ENCODE measurements at regions not wholly inside any gene's neighbourhood (a gene's known extent, or its start where the extent isn't known, plus 50 kb on each side); places are given as distances from the start of the nearest gene placed in this dataset.

DNA sequence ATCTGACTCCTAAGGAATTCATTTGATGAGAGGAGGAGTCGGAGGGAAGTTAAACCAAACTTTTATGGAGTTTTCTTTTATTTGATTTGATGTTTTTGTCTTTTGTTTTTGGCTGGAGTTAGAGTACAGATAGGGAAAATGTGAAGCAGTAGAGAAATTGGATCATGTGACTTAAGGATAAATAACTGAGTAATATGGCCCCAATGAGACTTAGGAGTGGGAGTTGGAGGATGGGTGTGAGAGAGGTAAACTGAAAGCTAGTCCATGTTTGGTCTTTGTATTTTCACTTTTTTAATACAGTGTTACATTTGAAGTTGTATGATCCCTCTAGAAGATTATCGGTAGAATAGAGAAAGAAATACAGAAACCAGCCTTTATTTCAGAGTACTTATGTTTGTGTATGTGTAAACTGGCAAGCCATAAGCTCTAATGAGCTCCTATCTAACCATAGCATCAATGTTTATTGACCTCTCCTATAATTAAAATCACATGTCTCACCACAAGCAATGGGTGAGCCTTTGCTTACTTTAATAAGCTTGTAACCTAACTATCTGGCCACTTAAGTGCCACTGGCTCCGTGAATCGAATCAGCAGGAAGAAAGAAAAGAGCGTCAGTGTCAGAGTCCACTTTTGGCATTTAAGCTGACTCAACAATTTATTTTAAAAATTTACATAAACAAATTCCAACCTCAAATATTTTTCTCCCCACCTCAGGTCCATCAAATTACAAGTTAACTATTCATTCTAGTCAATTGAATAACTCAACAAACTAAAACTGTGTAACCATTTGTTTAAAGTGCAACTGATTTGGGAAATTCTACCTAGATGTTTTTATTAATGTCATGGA, 113.8 kb downstream of the EPDR1 start:
- DNase-seq = no peak
- H3K27me3 ChIP-seq (ENCODE audit: control insufficient read depth, insufficient read depth, low read length) = no peaks in the 10 kb centered on the region
- 100% methylated on average over 1 of the region's 5 CpGs for WGBS (ENCODE audit: insufficient coverage, low lambda C conversion rate)
- H3K4me3 ChIP-seq (ENCODE audit: low read length) = no peak overlapping the region
- no peaks in the 10 kb centered on the region for H3K4me1 ChIP-seq (ENCODE audit: control insufficient read depth, insufficient read depth, low read length)
- no peaks in the 10 kb centered on the region for H3K36me3 ChIP-seq (ENCODE audit: control insufficient read depth, insufficient read depth, low read length)
- H3K27ac ChIP-seq (ENCODE audit: low read length) = no peak overlapping the region
- H3K9me3 ChIP-seq (ENCODE audit: control insufficient read depth, low read depth, low read length) = no peaks in the 10 kb centered on the region

GRCh38 chr7:38040831-38041230, 120.4 kb downstream of the EPDR1 start:
- Histone ChIP-seq H3K36me3 (ENCODE audit: control insufficient read depth, insufficient read depth, low read length) (no peaks in the 10 kb centered on the region), H3K27me3 (ENCODE audit: control insufficient read depth, insufficient read depth, low read length) (no peaks in the 10 kb centered on the region), H3K4me1 (ENCODE audit: control insufficient read depth, insufficient read depth, low read length) (no peaks in the 10 kb centered on the region), H3K27ac (ENCODE audit: low read length) (no peak overlapping the region), H3K4me3 (ENCODE audit: low read length) (no peak overlapping the region), H3K9me3 (ENCODE audit: control insufficient read depth, low read depth, low read length) (no peaks in the 10 kb centered on the region)
- 79% methylated on average over 2 of the region's 4 CpGs for WGBS (ENCODE audit: insufficient coverage, low lambda C conversion rate)
- DNase-seq = no peak

DNA sequence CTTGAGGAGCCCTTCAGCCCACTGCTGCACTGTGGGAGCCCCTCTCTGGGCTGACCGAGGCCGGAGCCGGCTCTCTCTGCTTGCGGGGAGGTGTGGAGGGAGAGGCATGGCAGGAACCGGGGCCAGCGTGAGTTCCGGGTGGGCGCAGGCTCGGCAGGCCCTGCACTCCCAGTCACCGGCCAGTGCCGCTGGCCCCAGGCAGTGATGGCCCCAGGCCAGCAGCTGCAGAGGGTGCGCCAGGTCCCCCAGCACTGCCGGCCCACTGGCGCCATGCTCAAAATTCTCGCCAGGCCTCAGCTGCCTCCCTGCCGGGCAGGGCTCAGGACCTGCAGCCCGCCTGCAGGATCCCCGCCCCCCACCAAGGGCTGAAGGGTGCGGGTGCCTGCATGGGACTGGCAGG, 128.4 kb upstream of the STARD3NL start:
- Histone ChIP-seq H3K9me3 (ENCODE audit: control insufficient read depth, low read depth, low read length) (peaks cover 8% of the 10 kb centered on the region), H3K4me3 (ENCODE audit: low read length) (no peak overlapping the region), H3K36me3 (ENCODE audit: control insufficient read depth, insufficient read depth, low read length) (no peaks in the 10 kb centered on the region), H3K27ac (ENCODE audit: low read length) (no peak overlapping the region), H3K4me1 (ENCODE audit: control insufficient read depth, insufficient read depth, low read length) (no peaks in the 10 kb centered on the region), H3K27me3 (ENCODE audit: control insufficient read depth, insufficient read depth, low read length) (no peaks in the 10 kb centered on the region)
- no CpG with 5 or more reads among the region's 19 CpGs for WGBS (ENCODE audit: insufficient coverage, low lambda C conversion rate)
- no peak for DNase-seq

GRCh38 chr7:38051311-38051710, 126.7 kb upstream of the STARD3NL start:
- H3K9me3 ChIP-seq (ENCODE audit: control insufficient read depth, low read depth, low read length) = peaks cover 8% of the 10 kb centered on the region
- H3K4me3 ChIP-seq (ENCODE audit: low read length) = no peak overlapping the region
- DNase-seq = no peak
- no CpG with 5 or more reads among the region's 2 CpGs for WGBS (ENCODE audit: insufficient coverage, low lambda C conversion rate)
- no peaks in the 10 kb centered on the region for H3K36me3 ChIP-seq (ENCODE audit: control insufficient read depth, insufficient read depth, low read length)
- H3K27ac ChIP-seq (ENCODE audit: low read length) = no peak overlapping the region
- no peaks in the 10 kb centered on the region for H3K4me1 ChIP-seq (ENCODE audit: control insufficient read depth, insufficient read depth, low read length)
- H3K27me3 ChIP-seq (ENCODE audit: control insufficient read depth, insufficient read depth, low read length) = no peaks in the 10 kb centered on the region

- Histone ChIP-seq H3K4me1 (ENCODE audit: control insufficient read depth, insufficient read depth, low read length) (no peaks in the 10 kb centered on the region), H3K4me3 (ENCODE audit: low read length) (no peak overlapping the region), H3K27me3 (ENCODE audit: control insufficient read depth, insufficient read depth, low read length) (no peaks in the 10 kb centered on the region), H3K36me3 (ENCODE audit: control insufficient read depth, insufficient read depth, low read length) (no peaks in the 10 kb centered on the region), H3K9me3 (ENCODE audit: control insufficient read depth, low read depth, low read length) (peaks cover 8% of the 10 kb centered on the region), H3K27ac (ENCODE audit: low read length) (no peak overlapping the region)
- DNase-seq = no peak
- WGBS (ENCODE audit: insufficient coverage, low lambda C conversion rate) = 100% methylated on average over 1 of the region's 3 CpGs
Measured at GRCh38 chr7:38051786-38052185, 126.3 kb upstream of the STARD3NL start.

GRCh38 chr7:38052786-38053185, 125.3 kb upstream of the STARD3NL start:
- WGBS (ENCODE audit: insufficient coverage, low lambda C conversion rate) = 80% methylated on average over 1 of the region's 2 CpGs
- no peak overlapping the region for H3K27ac ChIP-seq (ENCODE audit: low read length)

DNA sequence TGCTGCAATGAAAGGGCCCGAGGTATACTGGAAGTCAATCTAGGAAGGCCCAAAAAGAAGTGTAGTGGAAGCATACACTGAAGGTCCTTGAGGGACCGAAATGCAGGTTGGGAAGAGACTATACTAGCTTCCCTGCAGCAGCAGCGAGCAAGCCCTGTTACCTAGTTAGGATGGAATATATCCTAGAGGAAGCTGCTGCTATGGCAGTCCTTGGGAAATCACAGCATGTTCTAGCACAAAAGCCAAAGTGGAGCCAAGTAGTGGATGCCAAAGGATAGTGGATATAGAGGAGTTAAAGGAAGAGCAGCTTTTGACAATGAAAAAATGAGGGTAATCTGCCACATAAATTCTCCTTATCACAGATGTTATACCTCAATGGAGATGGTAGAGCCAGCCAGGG, 123.8 kb upstream of the STARD3NL start:
- Histone ChIP-seq H3K4me3 (ENCODE audit: low read length) (no peak overlapping the region), H3K9me3 (ENCODE audit: control insufficient read depth, low read depth, low read length) (peaks cover 8% of the 10 kb centered on the region)
- no peak for DNase-seq

More at GRCh38 chr7:38052786-38053185, 125.3 kb upstream of the STARD3NL start:
- Histone ChIP-seq H3K4me3 (ENCODE audit: low read length) (no peak overlapping the region), H3K9me3 (ENCODE audit: control insufficient read depth, low read depth, low read length) (peaks cover 8% of the 10 kb centered on the region), H3K4me1 (ENCODE audit: control insufficient read depth, insufficient read depth, low read length) (no peaks in the 10 kb centered on the region), H3K36me3 (ENCODE audit: control insufficient read depth, insufficient read depth, low read length) (no peaks in the 10 kb centered on the region), H3K27me3 (ENCODE audit: control insufficient read depth, insufficient read depth, low read length) (no peaks in the 10 kb centered on the region)
- peak in 1 of 2 donors; percentile 0 for DNase-seq

DNA sequence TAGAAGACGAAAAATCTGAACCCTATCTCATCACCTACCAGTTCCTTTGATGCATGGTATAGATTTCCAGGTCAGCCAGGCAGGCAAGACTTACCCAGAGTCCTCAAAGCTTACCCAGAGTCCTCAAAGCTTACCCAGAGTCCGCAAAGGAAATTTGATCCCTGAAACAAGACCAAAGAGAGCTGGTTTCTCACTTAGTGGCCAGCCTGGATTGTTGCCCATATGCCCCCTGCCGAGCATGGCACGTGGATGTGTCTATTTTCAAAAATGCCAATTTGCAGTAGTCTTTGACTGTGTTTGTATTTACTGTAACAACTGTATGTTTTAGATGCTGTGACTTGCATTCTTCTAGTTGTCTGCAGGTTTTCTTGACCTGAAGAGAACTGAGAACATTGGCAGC, 120.2 kb upstream of the STARD3NL start:
- no CpG with 5 or more reads among the region's 4 CpGs for WGBS (ENCODE audit: insufficient coverage, low lambda C conversion rate)
- no peak for DNase-seq
- Histone ChIP-seq H3K27ac (ENCODE audit: low read length) (no peak overlapping the region), H3K4me1 (ENCODE audit: control insufficient read depth, insufficient read depth, low read length) (no peaks in the 10 kb centered on the region), H3K36me3 (ENCODE audit: control insufficient read depth, insufficient read depth, low read length) (no peaks in the 10 kb centered on the region), H3K9me3 (ENCODE audit: control insufficient read depth, low read depth, low read length) (no peaks in the 10 kb centered on the region), H3K27me3 (ENCODE audit: control insufficient read depth, insufficient read depth, low read length) (no peaks in the 10 kb centered on the region), H3K4me3 (ENCODE audit: low read length) (no peak overlapping the region)

More for the DNA sequence above, 123.8 kb upstream of the STARD3NL start:
- Histone ChIP-seq H3K4me1 (ENCODE audit: control insufficient read depth, insufficient read depth, low read length) (no peaks in the 10 kb centered on the region), H3K27me3 (ENCODE audit: control insufficient read depth, insufficient read depth, low read length) (no peaks in the 10 kb centered on the region), H3K27ac (ENCODE audit: low read length) (no peak overlapping the region), H3K36me3 (ENCODE audit: control insufficient read depth, insufficient read depth, low read length) (no peaks in the 10 kb centered on the region)
- no CpG with 5 or more reads among the region's 3 CpGs for WGBS (ENCODE audit: insufficient coverage, low lambda C conversion rate)

- WGBS (ENCODE audit: insufficient coverage, low lambda C conversion rate) = 40% methylated on average over 1 of the region's 4 CpGs
- H3K27ac ChIP-seq (ENCODE audit: low read length) = no peak overlapping the region
- no peak for DNase-seq
- H3K4me3 ChIP-seq (ENCODE audit: low read length) = no peak overlapping the region
- H3K27me3 ChIP-seq (ENCODE audit: control insufficient read depth, insufficient read depth, low read length) = no peaks in the 10 kb centered on the region
- no peaks in the 10 kb centered on the region for H3K9me3 ChIP-seq (ENCODE audit: control insufficient read depth, low read depth, low read length)
- no peaks in the 10 kb centered on the region for H3K4me1 ChIP-seq (ENCODE audit: control insufficient read depth, insufficient read depth, low read length)
- H3K36me3 ChIP-seq (ENCODE audit: control insufficient read depth, insufficient read depth, low read length) = no peaks in the 10 kb centered on the region
Measured at GRCh38 chr7:38060116-38060515, 117.9 kb upstream of the STARD3NL start.

DNA sequence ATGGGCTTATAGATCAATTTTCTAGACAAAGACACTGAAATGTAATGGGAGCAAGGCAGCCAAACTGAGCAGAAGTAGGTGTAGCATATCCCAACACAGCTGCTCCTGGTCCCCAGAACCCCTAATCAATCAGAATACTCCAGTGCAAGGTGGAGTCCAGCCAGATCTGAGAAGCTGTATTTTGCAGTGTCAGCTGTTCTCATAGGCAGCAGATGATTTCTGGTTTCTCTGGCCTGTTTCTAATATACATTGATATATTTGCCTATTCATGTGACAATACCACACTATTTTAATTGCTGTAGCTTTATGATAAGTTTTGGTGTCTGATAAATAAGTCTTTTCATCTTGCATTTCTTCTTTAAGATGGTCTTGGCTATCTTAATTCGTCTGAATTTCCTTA, 117.4 kb upstream of the STARD3NL start:
- Histone ChIP-seq H3K4me1 (ENCODE audit: control insufficient read depth, insufficient read depth, low read length) (no peaks in the 10 kb centered on the region), H3K27ac (ENCODE audit: low read length) (no peak overlapping the region), H3K27me3 (ENCODE audit: control insufficient read depth, insufficient read depth, low read length) (no peaks in the 10 kb centered on the region), H3K4me3 (ENCODE audit: low read length) (no peak overlapping the region), H3K9me3 (ENCODE audit: control insufficient read depth, low read depth, low read length) (no peaks in the 10 kb centered on the region), H3K36me3 (ENCODE audit: control insufficient read depth, insufficient read depth, low read length) (no peaks in the 10 kb centered on the region)
- 100% methylated on average over 1 of the region's 1 CpG for WGBS (ENCODE audit: insufficient coverage, low lambda C conversion rate)
- no peak for DNase-seq

GRCh38 chr7:38066391-38066790, 111.7 kb upstream of the STARD3NL start:
- H3K4me1 ChIP-seq (ENCODE audit: control insufficient read depth, insufficient read depth, low read length) = no peaks in the 10 kb centered on the region
- no peaks in the 10 kb centered on the region for H3K27me3 ChIP-seq (ENCODE audit: control insufficient read depth, insufficient read depth, low read length)
- WGBS (ENCODE audit: insufficient coverage, low lambda C conversion rate) = 87% methylated on average over 3 of the region's 5 CpGs
- DNase-seq = no peak
- no peak overlapping the region for H3K4me3 ChIP-seq (ENCODE audit: low read length)
- no peaks in the 10 kb centered on the region for H3K9me3 ChIP-seq (ENCODE audit: control insufficient read depth, low read depth, low read length)
- no peaks in the 10 kb centered on the region for H3K36me3 ChIP-seq (ENCODE audit: control insufficient read depth, insufficient read depth, low read length)
- H3K27ac ChIP-seq (ENCODE audit: low read length) = no peak overlapping the region

All from large intestine (tissue), 3 donors.